ENCODE measurements at regions not wholly inside any gene's neighbourhood (a gene's known extent, or its start where the extent isn't known, plus 50 kb on each side); places are given as distances from the start of the nearest gene placed in this dataset.

DNA sequence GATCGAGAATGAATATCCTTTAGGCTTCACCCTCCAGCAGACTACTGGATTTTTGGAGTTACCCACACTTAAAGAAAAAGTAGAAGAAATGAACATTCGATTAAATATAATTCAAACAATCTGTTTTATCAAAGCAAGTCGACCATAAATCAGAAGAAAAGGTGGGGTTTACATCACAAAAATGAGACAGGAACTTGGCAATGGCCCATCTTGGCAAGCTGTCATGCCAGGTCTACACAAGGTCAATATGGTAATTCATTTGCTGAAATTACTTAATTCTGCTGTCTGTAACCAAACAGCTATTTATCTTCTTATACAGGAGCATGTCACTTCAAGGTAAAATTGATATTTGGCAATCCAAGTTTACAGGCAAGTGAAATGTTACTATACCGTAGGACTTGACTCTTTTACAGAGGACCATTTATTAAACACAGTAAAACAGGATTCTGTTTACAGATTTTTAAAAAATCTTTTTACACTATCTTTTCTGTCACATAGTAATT is 640.6 kb upstream of the NRP1 start:
- Mint-ChIP-seq H3K4me3 (no peak overlapping the region), H3K27me3 (ENCODE audit: low read depth in 3 of 3) (peaks cover 0 to 2% (median 0%) of the 10 kb centered on the region in 3 donors), H3K4me1 (no peaks in the 10 kb centered on the region), H3K9me3 (peaks cover 0 to 5% (median 1%) of the 10 kb centered on the region in 7 donors), H3K27ac (no peak overlapping the region), H3K36me3 (no peaks in the 10 kb centered on the region)
- Histone ChIP-seq H2AFZ (ENCODE audit: insufficient read depth, low read depth, low read length, poor library complexity, severe bottlenecking) (no peak overlapping the region), H3K79me2 (ENCODE audit: insufficient read depth, low read length) (no peaks in the 10 kb centered on the region), H3K27ac (ENCODE audit: low read depth in 1 of 2, low read length in 2 of 2) (no peak overlapping the region), H4K20me1 (ENCODE audit: insufficient read depth, low read length) (no peaks in the 10 kb centered on the region), H3K4me3 (replicated peaks in 1 of 3; ENCODE audit: low read depth in 2 of 3, low read length in 3 of 3) (no peak overlapping the region), H3K4me2 (replicated peaks; ENCODE audit: extremely low read depth, low read length, poor library complexity, severe bottlenecking) (no peak overlapping the region), H3K4me1 (ENCODE audit: control insufficient read depth in 1 of 2, insufficient read depth in 2 of 2, low read length in 2 of 2) (no peaks in the 10 kb centered on the region), H3K9ac (ENCODE audit: insufficient read depth, low read length, poor library complexity, severe bottlenecking) (no peak overlapping the region), H3K36me3 (replicated peaks in 1 of 2; ENCODE audit: control insufficient read depth in 1 of 2, insufficient read depth in 2 of 2, low read length in 2 of 2) (no peaks in the 10 kb centered on the region), H3K27me3 (ENCODE audit: control insufficient read depth in 2 of 2, insufficient read depth in 2 of 2, low read length in 2 of 2) (no peaks in the 10 kb centered on the region), H3K9me3 (replicated peaks in 1 of 2; ENCODE audit: control insufficient read depth in 1 of 2, insufficient read depth in 1 of 2, low read length in 2 of 2) (no peaks in the 10 kb centered on the region)
- no peak for TF ChIP-seq CTCF (IDR thresholded peaks at IDR 0.05)
- intact Hi-C loops (cut with micrococcal nuclease): no loop called here
- no peak for DNase-seq
- WGBS (ENCODE audit: insufficient coverage): no CpG with 5 or more reads among the region's 4 CpGs

DNA sequence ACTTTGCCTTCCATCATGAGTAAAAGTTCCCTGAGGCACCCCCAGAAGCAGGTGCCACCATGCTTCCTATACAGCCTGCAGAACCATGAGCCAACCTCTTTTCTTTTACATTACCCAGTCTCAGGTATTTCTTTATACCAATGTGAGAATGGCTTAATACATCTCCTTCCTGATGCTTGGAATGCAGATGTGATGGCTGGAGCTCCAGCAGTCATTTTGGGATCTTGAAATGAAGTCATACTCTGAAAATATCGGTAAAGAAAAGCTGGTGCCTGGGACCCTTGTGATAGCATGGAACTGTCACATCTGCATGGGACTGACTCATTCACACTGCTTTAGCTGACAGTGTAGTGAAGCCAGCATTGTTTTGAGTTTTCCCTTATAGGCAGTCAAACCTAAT is 634.5 kb upstream of the NRP1 start:
- Mint-ChIP-seq H3K9me3 (peaks cover 1 to 7% (median 3%) of the 10 kb centered on the region in 7 donors), H3K4me3 (no peak overlapping the region), H3K4me1 (no peaks in the 10 kb centered on the region), H3K27ac (peak overlapping the region in 1 of 7 donors; percentile 14), H3K36me3 (no peaks in the 10 kb centered on the region), H3K27me3 (ENCODE audit: low read depth in 3 of 3) (peaks cover 0 to 2% (median 0%) of the 10 kb centered on the region in 3 donors)
- WGBS (ENCODE audit: insufficient coverage): 73% methylated on average over 1 of the region's 1 CpG
- Histone ChIP-seq H3K4me3 (replicated peaks in 1 of 3; ENCODE audit: low read depth in 2 of 3, low read length in 3 of 3) (no peak overlapping the region), H3K27ac (ENCODE audit: low read depth in 1 of 2, low read length in 2 of 2) (no peak overlapping the region), H3K9me3 (replicated peaks in 1 of 2; ENCODE audit: control insufficient read depth in 1 of 2, insufficient read depth in 1 of 2, low read length in 2 of 2) (no peaks in the 10 kb centered on the region), H3K27me3 (ENCODE audit: control insufficient read depth in 2 of 2, insufficient read depth in 2 of 2, low read length in 2 of 2) (no peaks in the 10 kb centered on the region), H4K20me1 (ENCODE audit: insufficient read depth, low read length) (no peaks in the 10 kb centered on the region), H2AFZ (ENCODE audit: insufficient read depth, low read depth, low read length, poor library complexity, severe bottlenecking) (no peak overlapping the region), H3K36me3 (replicated peaks in 1 of 2; ENCODE audit: control insufficient read depth in 1 of 2, insufficient read depth in 2 of 2, low read length in 2 of 2) (no peaks in the 10 kb centered on the region), H3K79me2 (ENCODE audit: insufficient read depth, low read length) (no peaks in the 10 kb centered on the region), H3K4me1 (ENCODE audit: control insufficient read depth in 1 of 2, insufficient read depth in 2 of 2, low read length in 2 of 2) (no peaks in the 10 kb centered on the region), H3K9ac (ENCODE audit: insufficient read depth, low read length, poor library complexity, severe bottlenecking) (no peak overlapping the region), H3K4me2 (replicated peaks; ENCODE audit: extremely low read depth, low read length, poor library complexity, severe bottlenecking) (no peak overlapping the region)
- DNase-seq: no peak
- TF ChIP-seq CTCF (IDR thresholded peaks at IDR 0.05): no peak
- intact Hi-C loops (cut with micrococcal nuclease): no loop called here

All from CD14-positive monocyte (primary cell).